GM23338 (cell line): ENCODE measurements at regions not wholly inside any gene's neighbourhood (a gene's known extent, or its start where the extent isn't known, plus 50 kb on each side); places are given as distances from the start of the nearest gene placed in this dataset.

Experiments used
- ATAC-seq: fragments of 200-7000 bp; cut with Tn5 transposase; 3 replicates; pipeline ENCODE4 v1.9.1; 2020
- DNase-seq: peaks from one replicate; pipeline ENCODE4 v3.0.0-alpha.2; 2015; ENCODE audit warnings: low spot score
- H2AFZ ChIP-seq: fragments of 200-600 bp; sonication (generic); 2 replicates; pipeline ENCODE4 v1.8.0; 2016; ENCODE audit warnings: antibody characterized with exemption, mild to moderate bottlenecking, moderate library complexity
- H3F3A ChIP-seq: fragments of 200-600 bp; sonication (generic); replicated peaks from 2 replicates; pipeline ENCODE4 v1.8.0; 2017; ENCODE audit warnings: antibody characterized with exemption, mixed run types, low read depth
- H3K27ac ChIP-seq: fragments of 200-600 bp; sonication (generic); 2 replicates; pipeline ENCODE4 v1.6.1; 2016; ENCODE audit warnings: low read depth
- H3K27me3 ChIP-seq: fragments of 200-600 bp; sonication (generic); 2 replicates; pipeline ENCODE4 v1.8.0; 2016; ENCODE audit warnings: mild to moderate bottlenecking, mixed run types, moderate library complexity; ENCODE audit not compliant: insufficient read depth
- H3K36me3 ChIP-seq: fragments of 200-600 bp; sonication (generic); 2 replicates; pipeline ENCODE4 v1.8.0; 2016; ENCODE audit warnings: mild to moderate bottlenecking; ENCODE audit not compliant: insufficient read depth
- H3K4me1 ChIP-seq: fragments of 200-600 bp; sonication (generic); 2 replicates; pipeline ENCODE4 v1.8.0; 2016; ENCODE audit warnings: mild to moderate bottlenecking, moderate library complexity; ENCODE audit not compliant: insufficient read depth
- H3K4me2 ChIP-seq: fragments of 200-600 bp; sonication (generic); 2 replicates; pipeline ENCODE4 v1.7.1; 2017; ENCODE audit warnings: mixed run types
- H3K4me3 ChIP-seq: fragments of 200-600 bp; sonication (generic); 2 replicates; pipeline ENCODE4 v1.6.1; 2016; ENCODE audit warnings: mixed run types
- H3K79me2 ChIP-seq: fragments of 200-600 bp; sonication (generic); replicated peaks from 2 replicates; pipeline ENCODE4 v1.8.0; 2017; ENCODE audit warnings: mild to moderate bottlenecking; ENCODE audit not compliant: insufficient read depth
- H3K9me2 ChIP-seq: fragments of 200-600 bp; sonication (generic); 2 replicates; pipeline ENCODE4 v1.8.0; 2017; ENCODE audit not compliant: insufficient read depth
- H4K20me1 ChIP-seq: fragments of 200-600 bp; sonication (generic); replicated peaks from 2 replicates; pipeline ENCODE4 v1.8.0; 2017; ENCODE audit warnings: mild to moderate bottlenecking; ENCODE audit not compliant: insufficient read depth
- H3K27ac Mint-ChIP-seq: 2 replicates; pipeline ENCODE4 v1.8.0; 2020; ENCODE audit warnings: inconsistent platforms, mild to moderate bottlenecking, moderate library complexity, mixed read lengths
- H3K27me3 Mint-ChIP-seq: 3 replicates; pipeline ENCODE4 v1.8.0; 2022; ENCODE audit warnings: low read depth, mild to moderate bottlenecking, moderate library complexity, mixed read lengths, inconsistent platforms; ENCODE audit not compliant: insufficient read depth, poor library complexity
- H3K36me3 Mint-ChIP-seq: 3 replicates; pipeline ENCODE4 v1.8.0; 2021; ENCODE audit warnings: low read depth, mild to moderate bottlenecking, inconsistent platforms, moderate library complexity, mixed read lengths
- H3K4me1 Mint-ChIP-seq: 3 replicates; pipeline ENCODE4 v1.8.0; 2020; ENCODE audit warnings: mild to moderate bottlenecking, inconsistent platforms, mixed read lengths
- H3K4me3 Mint-ChIP-seq: 3 replicates; pipeline ENCODE4 v1.8.0; 2021; ENCODE audit warnings: moderate library complexity, mild to moderate bottlenecking, inconsistent platforms, mixed read lengths
- H3K9me3 Mint-ChIP-seq: 3 replicates; pipeline ENCODE4 v1.8.0; 2020; ENCODE audit warnings: moderate library complexity, mild to moderate bottlenecking, inconsistent platforms, mixed read lengths
- CREB1 ChIP-seq: fragments of 250-450 bp; sonication (Bioruptor Pico); IDR thresholded peaks from 2 replicates; pipeline ENCODE4 v1.5.0; 2020; ENCODE audit warnings: low read depth, mild to moderate bottlenecking, moderate library complexity
- EZH2phosphoT487 ChIP-seq: fragments of 200-600 bp; sonication (generic); IDR thresholded peaks from one replicate; pipeline ENCODE4 v1.8.1; 2018; ENCODE audit warnings: antibody characterized with exemption; ENCODE audit not compliant: unreplicated experiment
- JUNB ChIP-seq: IDR thresholded peaks from one replicate; pipeline ENCODE4 v1.6.1; 2016; ENCODE audit warnings: antibody characterized with exemption; ENCODE audit not compliant: unreplicated experiment
- NANOG ChIP-seq: IDR thresholded peaks from 2 replicates; pipeline ENCODE4 v1.6.1; 2016; ENCODE audit warnings: antibody characterized with exemption, borderline replicate concordance
- POLR2AphosphoS5 ChIP-seq: IDR thresholded peaks from 2 replicates; pipeline ENCODE4 v1.6.1; 2016; ENCODE audit warnings: antibody characterized with exemption, low read depth
- STAT1 ChIP-seq: IDR thresholded peaks from one replicate; pipeline ENCODE4 v1.6.1; 2016; ENCODE audit warnings: antibody characterized with exemption; ENCODE audit not compliant: unreplicated experiment
- ZNF114 ChIP-seq: fragments of 250-450 bp; sonication (Bioruptor Pico); IDR thresholded peaks from 2 replicates; pipeline ENCODE4 v1.5.0; 2020; ENCODE audit warnings: mild to moderate bottlenecking, moderate library complexity
- ZNF331 ChIP-seq: fragments of 250-450 bp; sonication (Bioruptor Pico); IDR thresholded peaks from 2 replicates; pipeline ENCODE4 v1.5.0; 2020; ENCODE audit warnings: low read depth, mild to moderate bottlenecking, moderate library complexity
- TF ChIP-seq, protein P1 (sequence below): fragments of 250-450 bp; sonication (Bioruptor Pico); IDR thresholded peaks from 2 replicates; pipeline ENCODE4 v1.5.0; 2020; ENCODE audit warnings: mild to moderate bottlenecking, moderate library complexity

DNA sequence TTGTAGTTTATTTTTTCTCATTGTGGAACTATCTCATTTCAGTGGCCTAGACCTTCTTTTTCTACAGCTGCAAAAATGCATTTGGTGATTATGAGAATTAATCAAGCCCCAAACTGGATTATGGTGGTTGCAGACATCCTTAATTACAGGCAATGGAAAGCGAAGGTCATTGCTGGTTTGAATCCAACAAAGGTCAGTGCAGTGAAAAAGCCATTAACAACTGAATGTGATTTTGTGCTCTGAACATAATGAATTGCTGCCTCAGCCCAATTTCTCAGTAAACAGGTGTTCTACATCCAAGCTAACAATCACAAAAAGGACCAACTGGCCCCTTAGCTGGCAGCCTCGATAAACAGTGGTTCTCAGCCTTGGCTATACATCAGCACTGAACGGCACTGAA, 260.1 kb upstream of the DPPA4 start:
- no peaks in the 10 kb centered on the region for H3K4me1 Mint-ChIP-seq
- no peaks in the 10 kb centered on the region for H3F3A ChIP-seq
- TF ChIP-seq STAT1 = no peak
- no peak for TF ChIP-seq NANOG
- TF ChIP-seq, protein P1, sequence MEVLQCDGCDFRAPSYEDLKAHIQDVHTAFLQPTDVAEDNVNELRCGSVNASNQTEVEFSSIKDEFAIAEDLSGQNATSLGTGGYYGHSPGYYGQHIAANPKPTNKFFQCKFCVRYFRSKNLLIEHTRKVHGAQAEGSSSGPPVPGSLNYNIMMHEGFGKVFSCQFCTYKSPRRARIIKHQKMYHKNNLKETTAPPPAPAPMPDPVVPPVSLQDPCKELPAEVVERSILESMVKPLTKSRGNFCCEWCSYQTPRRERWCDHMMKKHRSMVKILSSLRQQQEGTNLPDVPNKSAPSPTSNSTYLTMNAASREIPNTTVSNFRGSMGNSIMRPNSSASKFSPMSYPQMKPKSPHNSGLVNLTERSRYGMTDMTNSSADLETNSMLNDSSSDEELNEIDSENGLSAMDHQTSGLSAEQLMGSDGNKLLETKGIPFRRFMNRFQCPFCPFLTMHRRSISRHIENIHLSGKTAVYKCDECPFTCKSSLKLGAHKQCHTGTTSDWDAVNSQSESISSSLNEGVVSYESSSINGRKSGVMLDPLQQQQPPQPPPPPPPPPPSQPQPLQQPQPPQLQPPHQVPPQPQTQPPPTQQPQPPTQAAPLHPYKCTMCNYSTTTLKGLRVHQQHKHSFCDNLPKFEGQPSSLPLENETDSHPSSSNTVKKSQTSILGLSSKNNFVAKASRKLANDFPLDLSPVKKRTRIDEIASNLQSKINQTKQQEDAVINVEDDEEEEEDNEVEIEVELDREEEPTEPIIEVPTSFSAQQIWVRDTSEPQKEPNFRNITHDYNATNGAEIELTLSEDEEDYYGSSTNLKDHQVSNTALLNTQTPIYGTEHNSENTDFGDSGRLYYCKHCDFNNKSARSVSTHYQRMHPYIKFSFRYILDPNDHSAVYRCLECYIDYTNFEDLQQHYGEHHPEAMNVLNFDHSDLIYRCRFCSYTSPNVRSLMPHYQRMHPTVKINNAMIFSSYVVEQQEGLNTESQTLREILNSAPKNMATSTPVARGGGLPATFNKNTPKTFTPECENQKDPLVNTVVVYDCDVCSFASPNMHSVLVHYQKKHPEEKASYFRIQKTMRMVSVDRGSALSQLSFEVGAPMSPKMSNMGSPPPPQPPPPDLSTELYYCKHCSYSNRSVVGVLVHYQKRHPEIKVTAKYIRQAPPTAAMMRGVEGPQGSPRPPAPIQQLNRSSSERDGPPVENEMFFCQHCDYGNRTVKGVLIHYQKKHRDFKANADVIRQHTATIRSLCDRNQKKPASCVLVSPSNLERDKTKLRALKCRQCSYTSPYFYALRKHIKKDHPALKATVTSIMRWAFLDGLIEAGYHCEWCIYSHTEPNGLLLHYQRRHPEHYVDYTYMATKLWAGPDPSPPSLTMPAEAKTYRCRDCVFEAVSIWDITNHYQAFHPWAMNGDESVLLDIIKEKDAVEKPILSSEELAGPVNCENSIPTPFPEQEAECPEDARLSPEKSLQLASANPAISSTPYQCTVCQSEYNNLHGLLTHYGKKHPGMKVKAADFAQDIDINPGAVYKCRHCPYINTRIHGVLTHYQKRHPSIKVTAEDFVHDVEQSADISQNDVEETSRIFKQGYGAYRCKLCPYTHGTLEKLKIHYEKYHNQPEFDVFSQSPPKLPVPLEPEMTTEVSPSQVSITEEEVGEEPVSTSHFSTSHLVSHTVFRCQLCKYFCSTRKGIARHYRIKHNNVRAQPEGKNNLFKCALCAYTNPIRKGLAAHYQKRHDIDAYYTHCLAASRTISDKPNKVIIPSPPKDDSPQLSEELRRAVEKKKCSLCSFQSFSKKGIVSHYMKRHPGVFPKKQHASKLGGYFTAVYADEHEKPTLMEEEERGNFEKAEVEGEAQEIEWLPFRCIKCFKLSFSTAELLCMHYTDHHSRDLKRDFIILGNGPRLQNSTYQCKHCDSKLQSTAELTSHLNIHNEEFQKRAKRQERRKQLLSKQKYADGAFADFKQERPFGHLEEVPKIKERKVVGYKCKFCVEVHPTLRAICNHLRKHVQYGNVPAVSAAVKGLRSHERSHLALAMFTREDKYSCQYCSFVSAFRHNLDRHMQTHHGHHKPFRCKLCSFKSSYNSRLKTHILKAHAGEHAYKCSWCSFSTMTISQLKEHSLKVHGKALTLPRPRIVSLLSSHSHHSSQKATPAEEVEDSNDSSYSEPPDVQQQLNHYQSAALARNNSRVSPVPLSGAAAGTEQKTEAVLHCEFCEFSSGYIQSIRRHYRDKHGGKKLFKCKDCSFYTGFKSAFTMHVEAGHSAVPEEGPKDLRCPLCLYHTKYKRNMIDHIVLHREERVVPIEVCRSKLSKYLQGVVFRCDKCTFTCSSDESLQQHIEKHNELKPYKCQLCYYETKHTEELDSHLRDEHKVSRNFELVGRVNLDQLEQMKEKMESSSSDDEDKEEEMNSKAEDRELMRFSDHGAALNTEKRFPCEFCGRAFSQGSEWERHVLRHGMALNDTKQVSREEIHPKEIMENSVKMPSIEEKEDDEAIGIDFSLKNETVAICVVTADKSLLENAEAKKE (CRISPR knock-in tag) = no peak
- TF ChIP-seq ZNF331 = no peak
- TF ChIP-seq JUNB = no peak
- TF ChIP-seq ZNF114 (CRISPR knock-in tag) = no peak
- no peak for TF ChIP-seq CREB1 (CRISPR knock-in tag)
- TF ChIP-seq POLR2AphosphoS5 = no peak
- H3K9me2 ChIP-seq = no peaks in the 10 kb centered on the region
- ATAC-seq (no peak), DNase-seq (no peak)
- H3K27ac Mint-ChIP-seq = no peak overlapping the region
- no peaks in the 10 kb centered on the region for H3K9me3 Mint-ChIP-seq
- no peaks in the 10 kb centered on the region for H3K4me1 ChIP-seq
- H3K4me3 Mint-ChIP-seq = no peak overlapping the region
- no peaks in the 10 kb centered on the region for H3K36me3 Mint-ChIP-seq
- H3K79me2 ChIP-seq = no peaks in the 10 kb centered on the region
- no peaks in the 10 kb centered on the region for H3K36me3 ChIP-seq
- H3K4me2 ChIP-seq = no peak overlapping the region
- H4K20me1 ChIP-seq = no peaks in the 10 kb centered on the region
- no peak overlapping the region for H3K27ac ChIP-seq
- H3K27me3 Mint-ChIP-seq = no peaks in the 10 kb centered on the region
- no peak overlapping the region for H2AFZ ChIP-seq
- H3K4me3 ChIP-seq = no peak overlapping the region
- H3K27me3 ChIP-seq = no peaks in the 10 kb centered on the region

DNA sequence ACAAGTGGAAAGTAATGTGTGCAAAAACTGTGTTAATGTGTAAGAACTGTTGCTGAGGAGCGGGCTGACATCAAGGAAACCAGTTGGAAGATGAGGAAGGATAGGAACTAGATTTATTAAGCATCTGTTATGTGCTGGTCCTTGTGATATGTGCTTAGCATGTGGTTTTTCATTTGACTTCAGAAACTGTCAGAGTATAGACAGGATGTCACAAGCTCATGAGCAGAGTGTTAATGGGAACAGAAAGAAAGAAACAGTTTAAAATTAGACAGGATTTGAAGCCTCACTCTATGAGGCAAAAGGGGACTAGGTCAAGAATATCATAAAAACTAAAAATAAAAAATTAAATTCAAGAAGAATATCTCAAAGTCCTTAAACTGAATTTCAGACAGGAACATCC, 270.6 kb upstream of the DPPA4 start:
- H3K4me1 Mint-ChIP-seq = no peaks in the 10 kb centered on the region
- TF ChIP-seq JUNB = no peak
- TF ChIP-seq STAT1 = no peak
- TF ChIP-seq EZH2phosphoT487 = no peak

More for the DNA sequence above, 270.6 kb upstream of the DPPA4 start:
- no peaks in the 10 kb centered on the region for H3K36me3 ChIP-seq
- ATAC-seq = no peak
- no peak overlapping the region for H3K27ac ChIP-seq
- H3K4me2 ChIP-seq = no peak overlapping the region
- Mint-ChIP-seq H3K36me3 (no peaks in the 10 kb centered on the region), H3K4me3 (no peak overlapping the region), H3K27me3 (no peaks in the 10 kb centered on the region), H3K27ac (no peak overlapping the region), H3K9me3 (no peaks in the 10 kb centered on the region)
- H3K9me2 ChIP-seq = no peaks in the 10 kb centered on the region
- no peaks in the 10 kb centered on the region for H3K79me2 ChIP-seq
- no peaks in the 10 kb centered on the region for H3K4me1 ChIP-seq
- H3K27me3 ChIP-seq = no peaks in the 10 kb centered on the region
- no peak overlapping the region for H2AFZ ChIP-seq
- DNase-seq = no peak
- H4K20me1 ChIP-seq = no peaks in the 10 kb centered on the region
- H3F3A ChIP-seq = no peaks in the 10 kb centered on the region
- no peak overlapping the region for H3K4me3 ChIP-seq
